DND-41 (cell line): ENCODE measurements at regions not wholly inside any gene's neighbourhood (a gene's known extent, or its start where the extent isn't known, plus 50 kb on each side); places are given as distances from the start of the nearest gene placed in this dataset.

Source experiments
- EZH2 ChIP-seq: IDR thresholded peaks from 3 replicates; pipeline ENCODE4 v1.6.1; 2012; ENCODE audit warnings: borderline replicate concordance, low read depth, mild to moderate bottlenecking, moderate library complexity, low read length, inconsistent platforms; ENCODE audit not compliant: severe bottlenecking
- TF ChIP-seq, protein P1 (sequence below): IDR thresholded peaks from 2 replicates; pipeline ENCODE4 v1.5.1; 2012; ENCODE audit warnings: borderline replicate concordance, low read length, moderate library complexity, mild to moderate bottlenecking; ENCODE audit not compliant: poor library complexity, severe bottlenecking; ENCODE audit errors: extremely low read depth

DNA sequence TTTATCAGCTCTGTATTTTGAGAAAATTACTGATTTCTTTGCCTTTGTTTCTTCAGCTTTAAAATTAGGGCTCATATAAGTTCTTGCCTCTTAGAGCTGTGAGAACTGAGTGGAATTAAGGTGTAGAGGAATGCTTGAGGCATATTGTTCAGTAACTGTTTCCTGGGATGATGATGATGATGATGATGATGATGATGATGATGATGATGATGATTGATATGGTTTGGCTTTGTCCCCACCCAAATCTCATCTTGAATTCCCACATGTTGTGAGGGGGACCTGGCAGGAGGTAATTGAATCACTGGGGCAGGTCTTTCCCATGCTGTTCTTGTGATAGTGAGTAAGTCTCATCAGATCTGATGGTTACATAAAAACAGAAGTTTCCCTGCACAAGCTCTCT is 118.7 kb downstream of the CHRM3 start:
- TF ChIP-seq, protein P1, sequence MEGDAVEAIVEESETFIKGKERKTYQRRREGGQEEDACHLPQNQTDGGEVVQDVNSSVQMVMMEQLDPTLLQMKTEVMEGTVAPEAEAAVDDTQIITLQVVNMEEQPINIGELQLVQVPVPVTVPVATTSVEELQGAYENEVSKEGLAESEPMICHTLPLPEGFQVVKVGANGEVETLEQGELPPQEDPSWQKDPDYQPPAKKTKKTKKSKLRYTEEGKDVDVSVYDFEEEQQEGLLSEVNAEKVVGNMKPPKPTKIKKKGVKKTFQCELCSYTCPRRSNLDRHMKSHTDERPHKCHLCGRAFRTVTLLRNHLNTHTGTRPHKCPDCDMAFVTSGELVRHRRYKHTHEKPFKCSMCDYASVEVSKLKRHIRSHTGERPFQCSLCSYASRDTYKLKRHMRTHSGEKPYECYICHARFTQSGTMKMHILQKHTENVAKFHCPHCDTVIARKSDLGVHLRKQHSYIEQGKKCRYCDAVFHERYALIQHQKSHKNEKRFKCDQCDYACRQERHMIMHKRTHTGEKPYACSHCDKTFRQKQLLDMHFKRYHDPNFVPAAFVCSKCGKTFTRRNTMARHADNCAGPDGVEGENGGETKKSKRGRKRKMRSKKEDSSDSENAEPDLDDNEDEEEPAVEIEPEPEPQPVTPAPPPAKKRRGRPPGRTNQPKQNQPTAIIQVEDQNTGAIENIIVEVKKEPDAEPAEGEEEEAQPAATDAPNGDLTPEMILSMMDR: no peak
- TF ChIP-seq EZH2: no peak
